NCI-H82 treated with DMSO at 0.1 percent for 48 hours (cell line): ENCODE measurements at regions not wholly inside any gene's neighbourhood (a gene's known extent, or its start where the extent isn't known, plus 50 kb on each side); places are given as distances from the start of the nearest gene placed in this dataset.

Source experiments
- DNase-seq: peaks from one replicate; lab custom pipeline; 2025; ENCODE audit not compliant: unreplicated experiment; lab: John Stamatoyannopoulos, UW

DNA sequence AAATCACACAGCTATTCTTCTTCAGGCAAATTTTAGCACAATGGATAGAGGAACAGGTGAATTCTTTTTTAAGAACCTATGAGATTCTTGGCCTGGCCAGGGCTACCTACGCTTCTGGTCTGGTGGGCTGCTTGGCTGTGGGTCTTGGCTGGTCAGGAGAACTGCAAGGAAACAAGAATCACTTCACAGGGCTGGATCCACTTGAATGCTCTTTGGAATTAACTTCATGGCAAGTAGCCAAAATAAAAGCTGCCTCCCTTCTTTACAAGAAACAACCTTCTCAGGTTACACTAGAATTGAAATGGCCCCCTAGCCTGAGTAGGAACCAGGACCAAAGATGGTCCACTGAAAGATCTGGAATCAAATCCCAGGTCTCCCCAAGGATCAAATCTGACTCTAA, 519.1 kb downstream of the IQCM start:
- DNase-seq: peak; percentile 3

GRCh38 chr4:149296084-149296483, 519.6 kb downstream of the IQCM start:
- no peak for DNase-seq

DNA sequence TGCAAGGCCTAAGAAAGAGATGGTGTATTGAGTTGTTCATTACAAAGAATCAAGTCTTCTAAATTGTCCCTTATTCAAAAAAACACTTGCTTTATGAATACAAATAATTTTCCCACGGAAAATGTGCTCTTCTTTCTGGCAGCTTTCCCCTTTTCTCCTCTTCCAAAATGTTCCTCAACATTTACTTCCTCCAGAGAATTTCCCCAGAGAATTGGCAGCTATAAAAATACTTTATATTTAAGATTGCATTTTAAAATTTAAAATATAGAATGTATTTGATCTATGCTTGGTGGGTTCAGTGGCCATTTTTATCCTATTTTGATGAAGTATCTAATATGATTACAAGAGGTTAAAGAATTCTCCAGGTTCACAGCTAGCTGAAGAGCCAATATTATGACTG, 521.0 kb downstream of the IQCM start:
- DNase-seq: no peak

DNA sequence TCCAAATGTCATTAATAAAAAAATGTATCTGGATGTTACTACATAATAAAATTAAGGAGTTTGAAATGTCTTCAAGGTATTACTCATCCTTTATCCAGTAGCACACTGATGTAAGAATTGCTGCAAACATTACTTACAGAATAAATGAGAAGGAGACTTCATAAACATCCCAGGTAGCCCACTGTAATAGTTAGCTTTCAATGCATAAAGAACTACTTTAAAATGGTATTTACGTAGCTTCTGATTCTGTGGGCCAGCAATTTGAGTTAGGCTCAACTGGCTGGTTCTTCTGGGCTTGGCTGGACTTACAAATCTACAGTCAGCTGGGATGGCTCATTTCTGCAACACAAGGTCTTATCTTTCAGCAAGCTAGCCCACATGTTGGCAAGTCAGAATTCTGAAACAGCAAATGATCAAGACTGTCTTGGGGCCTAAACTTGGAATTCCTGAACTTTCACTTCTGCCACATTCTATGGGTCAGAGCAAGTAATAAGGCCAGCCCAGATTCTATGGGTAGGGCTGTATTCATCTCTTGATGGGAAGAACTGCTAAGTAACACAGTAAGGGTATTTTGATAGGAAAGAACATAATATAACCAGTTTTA, 522.5 kb downstream of the IQCM start:
- DNase-seq: no peak

DNA sequence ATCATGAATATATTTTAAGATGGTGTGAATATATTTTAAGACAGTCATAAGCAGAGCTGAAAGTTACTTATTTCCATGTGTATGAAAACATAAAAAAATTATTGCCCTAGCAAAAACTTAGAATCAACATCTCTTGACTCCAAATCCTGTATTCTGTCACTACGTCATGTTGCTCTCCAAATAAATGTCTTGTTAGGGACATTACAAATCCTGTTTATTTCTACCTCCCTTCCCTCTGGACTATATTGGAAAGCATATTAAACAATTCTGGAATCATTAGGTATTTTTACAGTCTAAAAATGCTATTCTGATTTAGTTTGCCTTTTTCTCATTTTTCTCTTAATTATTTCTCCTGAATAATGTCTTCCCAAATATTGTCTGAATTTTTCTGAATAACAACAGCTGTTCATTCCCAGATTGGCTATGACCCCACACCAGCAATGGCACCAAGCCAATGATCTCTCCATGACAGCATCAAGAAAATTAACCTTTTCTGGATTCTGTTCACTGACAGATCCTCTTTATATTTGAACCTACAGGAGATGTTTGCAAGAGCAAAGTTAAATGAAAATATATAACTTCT, 523.1 kb downstream of the IQCM start:
- DNase-seq: no peak

DNA sequence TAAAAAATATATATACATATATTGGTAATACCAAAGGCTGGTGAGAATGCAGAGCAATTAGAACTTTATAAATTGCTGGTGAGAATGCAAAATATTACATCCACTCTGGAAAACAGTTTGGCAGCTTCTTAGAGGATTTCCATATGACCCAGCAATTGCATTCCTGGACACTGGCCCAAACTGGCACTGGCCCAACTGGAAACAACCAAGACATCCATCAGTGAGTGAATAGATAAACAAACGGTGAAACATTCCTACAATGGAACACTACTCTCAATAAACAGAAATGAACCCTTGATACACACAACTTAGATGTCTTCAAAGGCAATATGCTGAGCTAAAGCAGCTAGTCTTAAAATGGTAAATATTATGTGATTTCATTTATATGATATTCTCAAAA, 524.2 kb downstream of the IQCM start:
- DNase-seq: no peak

GRCh38 chr4:149280806-149281205, 534.8 kb downstream of the IQCM start:
- DNase-seq: no peak

- DNase-seq: peak; percentile 64
Observed at GRCh38 chr4:149279776-149280175, 535.9 kb downstream of the IQCM start.

- DNase-seq: no peak
Observed at GRCh38 chr4:149279331-149279730, 536.3 kb downstream of the IQCM start.

DNA sequence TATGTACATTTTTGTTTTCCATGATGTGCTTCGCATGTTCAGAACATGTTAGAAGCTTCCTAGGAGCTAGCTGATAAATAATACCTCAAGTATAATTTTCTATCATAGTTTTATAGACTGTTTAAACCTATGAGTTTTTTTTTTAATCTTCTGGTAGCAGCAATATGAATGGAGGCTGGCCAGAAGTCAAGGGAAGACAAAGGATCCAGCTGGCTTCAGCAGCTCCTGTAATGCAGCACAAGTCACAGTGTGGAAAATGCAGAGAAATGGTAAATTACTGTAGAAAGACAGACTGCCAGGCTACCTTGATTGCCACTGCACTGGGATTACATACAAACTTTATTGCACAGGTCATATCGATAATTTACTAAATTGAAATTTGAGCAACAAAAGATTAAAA, 537.9 kb downstream of the IQCM start:
- DNase-seq: no peak

- DNase-seq: no peak
Observed at GRCh38 chr4:149269835-149270234, 545.8 kb downstream of the IQCM start.

DNA sequence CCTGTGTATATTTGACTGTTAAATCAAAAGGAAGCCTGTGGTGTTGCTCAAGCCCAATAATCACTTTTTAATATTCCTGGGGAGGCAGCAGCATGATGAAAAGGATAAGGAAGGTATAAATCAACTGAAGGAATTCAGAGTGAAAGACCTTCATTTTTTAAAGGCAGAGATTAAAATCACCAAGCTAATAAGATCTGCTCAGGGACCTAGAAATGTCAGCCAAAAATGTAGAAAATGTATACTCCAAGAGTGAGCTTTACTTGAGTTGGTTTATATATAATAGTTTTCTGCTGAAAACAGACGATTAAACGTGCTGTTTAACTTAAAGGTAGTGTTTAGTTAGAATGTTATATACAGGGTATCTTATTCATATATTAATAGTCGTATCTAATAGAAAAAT, 549.3 kb downstream of the IQCM start:
- no peak for DNase-seq

- no peak for DNase-seq
Observed at GRCh38 chr4:149265645-149266044, 550.0 kb downstream of the IQCM start.

DNA sequence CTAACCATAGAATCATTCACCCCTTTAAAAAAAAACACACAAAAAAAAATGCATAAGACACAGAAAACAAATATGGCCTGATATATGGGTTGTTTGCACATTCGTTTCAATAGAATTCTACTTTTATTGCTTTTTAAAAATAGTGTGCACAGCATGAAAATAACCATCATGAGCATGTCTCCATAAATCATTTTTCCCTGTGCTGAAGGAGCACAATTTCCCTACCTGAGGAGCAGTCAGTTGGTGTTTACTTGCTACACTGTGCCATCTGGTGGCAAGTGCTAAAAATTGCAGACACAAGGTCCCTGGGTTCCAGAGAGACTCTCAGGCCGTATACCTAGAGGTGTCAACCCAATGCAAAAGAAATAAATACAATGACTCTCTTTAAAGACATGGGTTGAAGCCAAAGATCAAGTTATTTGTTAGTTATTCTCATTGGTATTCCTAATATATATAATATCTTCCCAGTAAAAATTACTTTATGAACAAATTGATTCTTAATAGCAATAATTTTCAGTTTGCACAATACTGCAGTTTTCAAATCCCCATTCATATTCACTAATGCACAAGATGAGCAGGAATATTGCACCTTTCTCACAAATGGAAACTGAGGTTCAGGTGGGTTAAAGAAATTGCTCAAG, 551.4 kb downstream of the IQCM start:
- peak; percentile 21 for DNase-seq

- DNase-seq: no peak
Observed at GRCh38 chr4:149248191-149248764, 567.4 kb downstream of the IQCM start.

GRCh38 chr4:149247164-149247563, 568.5 kb downstream of the IQCM start:
- no peak for DNase-seq

GRCh38 chr4:149245333-149245732, 570.3 kb downstream of the IQCM start:
- DNase-seq: no peak

GRCh38 chr4:149238097-149238496, 577.5 kb downstream of the IQCM start:
- no peak for DNase-seq

DNA sequence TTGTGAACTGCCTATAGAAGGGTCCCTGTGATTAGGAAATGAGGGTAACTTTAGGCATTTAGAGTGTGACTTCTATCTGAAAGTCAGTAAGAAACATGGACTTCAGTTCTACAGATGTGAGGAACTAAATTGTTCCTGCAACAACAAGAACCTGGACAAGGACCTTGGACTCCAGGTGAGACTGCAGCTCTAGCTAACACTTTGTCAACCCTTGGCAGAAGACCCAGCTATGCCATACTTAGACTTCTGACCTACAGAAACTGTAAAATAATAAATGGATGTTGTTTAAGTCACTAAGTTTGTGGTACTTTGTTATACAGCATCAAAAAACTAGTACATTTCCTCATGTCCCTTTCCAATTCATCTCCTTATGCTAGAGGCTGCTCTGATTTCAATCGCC, 580.8 kb downstream of the IQCM start:
- no peak for DNase-seq

DNA sequence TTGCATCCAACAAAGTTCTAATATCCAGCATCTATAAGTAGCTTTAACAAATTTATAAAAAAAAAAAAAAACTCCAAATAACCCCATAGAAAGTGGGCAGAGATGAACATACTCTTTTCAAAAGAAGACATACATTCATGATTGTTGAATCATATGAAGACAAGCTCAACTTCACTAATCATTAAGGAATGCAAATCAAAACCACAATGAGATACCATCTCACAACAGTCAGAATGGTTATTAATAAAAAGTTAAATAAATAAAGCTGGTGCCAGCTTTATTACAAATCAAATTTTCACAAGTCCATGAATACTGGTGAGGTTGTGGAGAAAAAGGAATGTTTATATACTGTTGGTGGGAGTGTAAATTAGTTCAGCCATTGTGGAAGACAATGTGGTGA, 592.0 kb downstream of the IQCM start:
- DNase-seq: no peak

DNA sequence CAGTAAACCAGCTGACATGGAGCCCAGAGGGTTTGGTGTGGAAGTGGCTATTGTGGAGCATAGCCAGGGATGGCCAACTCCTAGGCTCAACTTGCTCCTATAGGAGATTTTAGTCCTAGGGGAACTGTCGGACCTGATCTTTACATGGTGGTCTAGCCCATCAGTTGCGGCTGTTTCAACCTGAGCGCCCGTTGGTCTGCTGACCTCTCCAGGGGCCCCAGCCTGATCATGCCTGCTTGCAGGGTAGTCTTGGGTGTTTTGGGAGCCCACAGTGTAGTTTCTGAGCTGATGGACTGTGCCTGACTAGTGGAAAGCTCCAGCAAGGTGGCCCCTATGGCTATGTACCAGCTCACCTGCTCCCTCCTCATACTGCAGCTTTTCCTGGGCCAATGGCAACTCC, 597.0 kb downstream of the IQCM start:
- DNase-seq: no peak

DNA sequence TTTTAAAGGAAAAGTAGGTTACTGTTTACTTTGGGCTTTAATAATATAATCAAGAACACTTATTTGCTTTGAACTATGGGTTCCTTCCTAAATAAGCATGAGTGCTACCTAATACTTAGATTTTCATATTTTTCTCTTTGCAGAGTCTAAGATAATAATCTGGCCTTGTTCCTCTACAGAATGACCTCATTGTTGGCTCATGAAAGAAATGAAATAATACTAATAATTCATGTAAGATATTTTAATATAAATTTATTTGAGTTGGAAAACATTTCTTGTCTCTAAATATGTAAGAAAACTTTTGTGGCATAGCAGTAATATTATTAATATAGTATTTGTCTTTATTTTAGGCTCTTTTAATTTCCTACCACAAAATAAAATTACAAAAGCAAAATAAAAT, 601.3 kb downstream of the IQCM start:
- DNase-seq: no peak
